Fibroblast of skin of abdomen (primary cell): ENCODE measurements at regions not wholly inside any gene's neighbourhood (a gene's known extent, or its start where the extent isn't known, plus 50 kb on each side); places are given as distances from the start of the nearest gene placed in this dataset.

ENCODE experiments used
- DNase-seq: peaks from one replicate; pipeline ENCODE4 v3.0.0-alpha.2; 2013

DNA sequence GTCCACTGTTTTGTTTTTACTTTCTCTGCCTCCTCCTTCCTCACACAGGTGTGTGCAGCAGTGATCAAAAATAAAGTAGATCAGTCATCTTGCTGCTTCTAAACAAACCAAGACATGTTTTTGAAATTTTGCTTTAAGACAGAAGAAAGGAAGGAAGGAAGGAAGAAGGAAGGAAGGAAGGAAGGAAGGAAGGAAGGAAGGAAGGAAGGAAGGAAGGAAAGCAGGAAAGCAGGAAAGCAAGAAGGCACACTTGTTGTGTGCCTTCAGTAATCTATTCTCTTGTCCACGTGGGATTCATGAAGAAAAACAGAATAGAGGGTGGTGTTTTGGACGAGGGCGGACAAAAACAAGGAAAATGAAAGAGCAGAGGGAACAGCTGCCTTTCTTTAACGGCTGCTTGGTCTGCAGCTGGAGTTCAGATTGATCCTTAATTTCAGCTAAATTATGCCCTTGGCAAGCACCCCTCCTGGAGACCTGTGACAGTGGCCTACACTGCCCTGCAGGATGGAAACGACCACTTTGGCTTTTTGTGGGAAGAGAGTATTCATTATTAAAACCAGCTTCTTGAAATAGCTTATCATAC lies 188.5 kb upstream of the IRX3 start:
- no peak for DNase-seq

- DNase-seq, result no peak
Observed at GRCh38 chr16:54473226-54473993, 186.8 kb upstream of the IRX3 start.

- DNase-seq, result no peak
Observed at GRCh38 chr16:54467398-54467797, 180.8 kb upstream of the IRX3 start.

GRCh38 chr16:54466233-54466632 lies 179.6 kb upstream of the IRX3 start:
- DNase-seq, result no peak

- DNase-seq, result no peak
Observed at GRCh38 chr16:54465063-54465462, 178.5 kb upstream of the IRX3 start.

- DNase-seq, result peak; percentile 46
Observed at GRCh38 chr16:54462771-54463170, 176.2 kb upstream of the IRX3 start.

- DNase-seq, result peak; percentile 93
Observed at GRCh38 chr16:54462151-54462651, 175.6 kb upstream of the IRX3 start.

GRCh38 chr16:54460263-54460860 lies 173.8 kb upstream of the IRX3 start:
- no peak for DNase-seq

- peak; percentile 96 for DNase-seq
Observed at GRCh38 chr16:54459509-54460262, 173.1 kb upstream of the IRX3 start.

DNA sequence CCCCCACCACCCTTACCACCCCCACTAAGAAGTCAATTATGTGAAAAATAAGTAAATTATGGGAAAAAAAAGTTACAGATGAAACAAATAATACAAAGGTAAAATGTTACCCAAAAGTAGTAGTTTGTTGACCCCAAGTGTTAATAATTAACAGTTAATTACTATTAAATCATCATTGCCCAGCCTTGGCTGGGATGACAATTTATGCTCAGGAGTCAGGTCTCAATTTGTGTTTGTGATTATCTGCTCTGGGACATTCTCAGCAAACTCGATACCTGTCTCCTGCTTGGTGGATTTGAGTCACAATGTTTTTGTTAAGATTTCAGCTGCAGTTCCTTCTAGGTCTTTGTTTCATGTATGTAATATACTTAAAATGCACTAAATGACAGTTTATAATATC lies 172.3 kb upstream of the IRX3 start:
- DNase-seq, result no peak

DNA sequence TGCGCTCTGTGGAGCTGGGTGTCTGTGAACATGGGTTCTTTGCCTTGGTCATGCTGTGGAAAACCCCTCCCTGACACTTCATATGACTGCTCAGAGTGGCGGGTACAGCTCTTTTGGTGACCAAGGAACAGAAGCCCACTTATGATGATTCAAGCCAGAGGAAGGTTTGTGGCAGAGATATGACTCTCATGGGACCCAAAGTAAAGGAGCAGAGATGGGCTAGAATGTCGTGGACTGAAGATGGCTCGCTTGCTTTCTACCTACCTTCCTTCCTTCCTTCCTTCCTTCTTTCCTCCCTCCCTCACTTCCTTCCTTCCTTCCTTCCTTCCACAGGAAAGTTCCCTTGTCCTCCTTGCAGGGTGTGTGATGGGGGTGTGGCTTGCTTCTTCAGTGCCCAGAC lies 169.7 kb upstream of the IRX3 start:
- DNase-seq, result no peak

GRCh38 chr16:54455030-54455725 lies 168.6 kb upstream of the IRX3 start:
- DNase-seq, result no peak

DNA sequence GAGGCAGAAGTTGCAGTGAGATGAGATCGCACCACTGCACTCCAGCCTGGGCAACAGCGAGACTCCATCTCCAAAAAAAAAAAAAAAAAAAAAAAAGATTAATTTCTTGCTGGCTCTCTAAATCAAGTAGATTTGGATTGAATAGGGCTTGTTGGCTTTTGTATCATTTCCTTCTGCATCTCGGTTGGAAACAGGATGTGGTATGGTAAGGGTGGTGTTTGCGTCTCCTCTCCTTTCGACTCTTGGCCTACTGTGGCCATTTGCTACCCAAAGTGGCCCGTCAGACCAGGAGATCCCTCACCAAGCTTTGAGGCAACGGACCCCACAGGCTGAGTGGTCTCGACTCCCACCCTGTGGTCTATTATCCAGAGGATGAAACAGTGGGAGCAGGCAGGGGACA lies 168.0 kb upstream of the IRX3 start:
- no peak for DNase-seq

DNA sequence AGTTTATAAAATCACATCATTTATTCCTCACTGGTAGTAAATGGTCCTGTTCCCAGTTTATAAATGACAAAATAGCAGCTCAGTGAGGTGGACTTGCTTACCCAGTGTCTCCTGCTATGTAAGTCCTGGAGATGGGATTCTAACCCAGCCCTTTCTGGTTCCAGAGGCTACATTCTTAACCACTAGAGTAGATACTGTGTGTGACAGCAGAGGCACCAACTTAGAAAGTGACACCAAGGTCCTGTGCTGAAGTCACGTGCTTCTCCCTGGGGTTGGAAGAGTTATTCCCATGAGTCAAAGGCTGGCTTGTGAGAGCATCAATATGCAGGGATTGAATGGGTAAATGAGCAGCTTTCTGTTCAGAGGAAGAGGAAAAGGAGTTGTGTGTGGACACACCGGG lies 167.3 kb upstream of the IRX3 start:
- DNase-seq, result no peak

GRCh38 chr16:54447576-54448440 lies 161.2 kb upstream of the IRX3 start:
- peak; percentile 92 for DNase-seq

DNA sequence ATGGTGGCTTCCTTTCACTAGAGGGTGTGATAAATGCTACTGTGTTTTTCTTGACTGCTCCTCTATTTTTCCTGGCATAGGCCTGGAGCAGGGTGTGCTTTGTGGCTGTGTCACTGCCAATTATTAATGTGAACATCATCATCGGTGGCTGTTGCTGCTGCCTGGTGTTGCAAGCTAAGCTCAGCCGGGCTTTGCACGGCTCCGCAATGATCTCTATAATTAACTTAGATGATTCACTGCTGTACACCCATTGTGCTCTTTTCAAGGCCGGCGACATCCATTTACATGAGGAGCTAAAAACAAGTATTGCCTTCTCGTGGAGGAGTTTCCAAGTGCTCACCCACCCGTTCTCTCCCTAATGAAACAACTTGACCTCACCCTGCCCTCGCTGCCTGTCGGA lies 160.1 kb upstream of the IRX3 start:
- DNase-seq, result peak; percentile 93

- peak; percentile 52 for DNase-seq
Observed at GRCh38 chr16:54444851-54445458, 158.4 kb upstream of the IRX3 start.

DNA sequence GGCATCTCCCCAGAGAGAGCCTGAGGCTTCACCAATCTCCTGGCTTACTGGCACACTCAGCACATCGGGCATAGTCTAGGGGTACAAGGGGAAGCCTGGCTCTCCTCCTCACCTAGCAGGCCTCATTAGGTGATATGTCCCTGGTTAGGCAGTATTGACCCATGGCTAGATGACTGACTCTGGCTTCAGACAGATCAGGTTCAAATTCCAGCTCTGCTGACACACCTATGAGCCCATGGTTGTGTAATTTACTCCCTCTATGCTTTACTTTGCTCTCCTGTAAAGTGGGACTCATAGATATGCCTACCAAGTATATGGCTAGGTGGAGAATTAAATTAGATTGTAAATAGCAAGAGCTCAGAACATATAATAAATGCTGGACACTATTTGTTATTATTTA lies 157.3 kb upstream of the IRX3 start:
- DNase-seq, result no peak

DNA sequence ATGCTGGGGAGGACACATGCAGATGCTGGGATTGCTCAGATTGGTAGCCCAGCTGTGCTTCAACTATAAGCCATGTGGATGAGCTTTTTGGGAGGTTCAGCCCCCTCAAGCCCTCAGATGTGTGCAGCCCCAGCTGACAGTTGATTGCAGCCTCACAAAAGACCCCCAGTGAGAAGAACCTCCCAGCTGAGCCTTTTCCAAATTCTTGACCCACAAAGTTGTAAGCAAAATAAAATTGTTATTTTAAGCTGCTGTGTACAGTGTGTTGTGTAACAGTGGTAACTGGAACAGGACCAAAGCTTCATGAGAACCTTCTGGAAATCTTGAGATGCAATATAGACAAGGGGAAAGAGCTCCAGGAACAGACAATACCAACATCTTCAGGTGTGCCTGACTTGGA lies 156.8 kb upstream of the IRX3 start:
- no peak for DNase-seq

GRCh38 chr16:54442864-54443263 lies 156.3 kb upstream of the IRX3 start:
- no peak for DNase-seq

DNA sequence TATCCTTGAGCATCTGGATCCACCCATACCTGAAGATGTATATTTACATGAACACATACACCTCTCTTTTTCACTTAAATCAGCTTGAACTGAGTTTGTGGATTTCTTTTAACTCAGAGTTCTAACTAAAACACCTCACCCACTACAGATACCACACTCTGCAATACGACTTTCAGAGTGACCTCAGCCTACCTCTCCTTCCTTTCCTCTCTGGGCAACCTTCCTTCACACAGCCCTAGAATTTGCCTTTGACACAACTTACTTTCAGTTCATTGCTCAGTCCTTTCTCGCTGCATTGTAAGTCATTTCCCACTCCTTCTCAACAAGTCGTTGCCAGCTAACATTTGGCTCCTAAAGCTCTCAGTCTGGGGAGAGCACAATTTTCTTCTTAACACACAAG lies 151.9 kb upstream of the IRX3 start:
- DNase-seq, result no peak
